AG04450 (cell line): ENCODE measurements at regions not wholly inside any gene's neighbourhood (a gene's known extent, or its start where the extent isn't known, plus 50 kb on each side); places are given as distances from the start of the nearest gene placed in this dataset.

Experiments
- CTCF ChIA-PET: fragments of 300-600, 350-600 bp; formaldehyde crosslinking; extraction: SDS; loops from one replicate; lab custom pipeline; 2022; ENCODE audit warnings: antibody characterized with exemption, inconsistent platforms; lab: Charles Lee
- POLR2A ChIA-PET: fragments of 350-600 bp; formaldehyde crosslinking; extraction: SDS; loops from one replicate; lab custom pipeline; 2021; ENCODE audit warnings: antibody characterized with exemption, inconsistent platforms; lab: Yijun Ruan, JAX
- DNase-seq: peaks from one replicate; pipeline ENCODE4 v3.0.0-alpha.2; 2011; ENCODE audit warnings: low read depth, low spot score
- H3K27ac ChIP-seq: one replicate; pipeline ENCODE4 v1.5.1; 2012; ENCODE audit warnings: low read depth, low read length, control low read depth
- H3K27me3 ChIP-seq: one replicate; pipeline ENCODE4 v1.6.0; 2012; ENCODE audit warnings: low read length; ENCODE audit not compliant: control insufficient read depth, insufficient read depth
- H3K4me3 ChIP-seq: 2 replicates; pipeline ENCODE4 v1.5.1; 2011; ENCODE audit warnings: mild to moderate bottlenecking, low read depth, low read length, control low read depth
- H3K9me3 ChIP-seq: 2 replicates; pipeline ENCODE4 v1.5.1; 2012; ENCODE audit warnings: low read length; ENCODE audit not compliant: control insufficient read depth, insufficient read depth
- TF ChIP-seq, protein P1 (sequence below): IDR thresholded peaks from 2 replicates; pipeline ENCODE4 v1.5.1; 2011; ENCODE audit warnings: low read depth, low read length, control low read depth, inconsistent platforms

DNA sequence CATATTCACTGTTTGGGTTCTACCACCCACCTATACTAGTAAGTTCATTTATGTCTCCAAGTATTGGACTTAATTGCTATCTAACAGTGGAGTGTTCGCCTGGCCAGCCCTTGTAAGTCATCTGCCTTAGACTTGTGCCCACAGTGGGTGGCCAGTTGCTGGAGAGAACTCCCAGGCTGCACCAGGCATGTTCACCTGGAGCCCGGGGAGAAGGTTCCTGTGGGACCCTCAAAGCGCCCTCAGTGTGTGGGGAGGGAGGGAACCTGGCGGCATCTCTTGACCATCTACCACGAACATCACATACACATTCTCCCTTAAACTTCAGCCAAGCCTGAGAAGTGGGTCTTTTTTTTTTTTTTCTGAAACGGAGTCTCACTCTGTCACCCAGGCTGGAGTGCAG, 138.1 kb downstream of the CPZ start:
- H3K4me3 ChIP-seq = no peak overlapping the region
- POLR2A ChIA-PET = no interaction called here
- no peak for DNase-seq
- peaks cover 41% of the 10 kb centered on the region for H3K9me3 ChIP-seq
- TF ChIP-seq, protein P1, sequence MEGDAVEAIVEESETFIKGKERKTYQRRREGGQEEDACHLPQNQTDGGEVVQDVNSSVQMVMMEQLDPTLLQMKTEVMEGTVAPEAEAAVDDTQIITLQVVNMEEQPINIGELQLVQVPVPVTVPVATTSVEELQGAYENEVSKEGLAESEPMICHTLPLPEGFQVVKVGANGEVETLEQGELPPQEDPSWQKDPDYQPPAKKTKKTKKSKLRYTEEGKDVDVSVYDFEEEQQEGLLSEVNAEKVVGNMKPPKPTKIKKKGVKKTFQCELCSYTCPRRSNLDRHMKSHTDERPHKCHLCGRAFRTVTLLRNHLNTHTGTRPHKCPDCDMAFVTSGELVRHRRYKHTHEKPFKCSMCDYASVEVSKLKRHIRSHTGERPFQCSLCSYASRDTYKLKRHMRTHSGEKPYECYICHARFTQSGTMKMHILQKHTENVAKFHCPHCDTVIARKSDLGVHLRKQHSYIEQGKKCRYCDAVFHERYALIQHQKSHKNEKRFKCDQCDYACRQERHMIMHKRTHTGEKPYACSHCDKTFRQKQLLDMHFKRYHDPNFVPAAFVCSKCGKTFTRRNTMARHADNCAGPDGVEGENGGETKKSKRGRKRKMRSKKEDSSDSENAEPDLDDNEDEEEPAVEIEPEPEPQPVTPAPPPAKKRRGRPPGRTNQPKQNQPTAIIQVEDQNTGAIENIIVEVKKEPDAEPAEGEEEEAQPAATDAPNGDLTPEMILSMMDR = no peak
- CTCF ChIA-PET = no interaction called here
- H3K27ac ChIP-seq = no peak overlapping the region
- peaks cover under 1% of the 10 kb centered on the region for H3K27me3 ChIP-seq

- POLR2A ChIA-PET = no interaction called here
Measured at GRCh38 chr4:8730159-8730558, 137.6 kb downstream of the CPZ start.

DNA sequence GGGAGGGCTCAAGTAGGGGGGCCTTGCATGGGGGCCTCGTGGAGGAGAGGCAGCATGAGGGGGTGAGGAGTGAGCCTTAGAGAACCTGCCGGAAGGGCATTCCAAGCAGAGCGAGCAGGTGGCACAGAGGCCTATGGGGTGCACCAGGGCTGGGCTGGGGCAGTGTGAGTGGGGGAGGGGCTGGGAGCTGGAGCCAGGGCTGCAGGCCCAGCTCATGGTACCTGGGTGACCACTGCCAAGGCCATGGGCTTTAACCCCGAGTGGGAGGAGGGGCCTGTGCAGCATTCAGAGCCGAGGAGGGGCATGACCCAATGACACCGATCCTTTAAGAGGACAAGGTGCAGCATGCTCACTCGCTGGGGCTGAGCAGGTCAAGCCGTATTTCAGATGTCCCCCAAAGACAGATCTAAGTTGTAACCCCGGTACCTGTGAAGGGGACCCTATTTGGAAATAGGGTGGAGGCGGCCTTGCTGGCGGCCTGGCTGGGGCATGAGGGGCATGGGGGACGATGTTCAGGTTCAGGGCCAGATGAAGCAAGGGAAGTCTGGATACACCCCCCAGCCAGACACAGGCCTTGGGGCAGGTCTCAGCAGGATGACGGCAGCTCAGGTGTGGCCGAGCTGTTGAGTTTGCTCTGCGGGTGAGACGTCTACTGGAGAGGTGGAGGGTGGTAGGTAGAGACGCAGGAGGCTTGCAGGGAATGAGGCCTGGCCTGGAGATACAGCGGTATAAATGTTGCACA, 137.0 kb downstream of the CPZ start:
- Histone ChIP-seq H3K27ac (no peak overlapping the region), H3K27me3 (peaks cover 6% of the 10 kb centered on the region), H3K4me3 (no peak overlapping the region), H3K9me3 (peaks cover 33% of the 10 kb centered on the region)
- DNase-seq = no peak
- TF ChIP-seq, protein P1 = no peak
- CTCF ChIA-PET = no interaction called here
- POLR2A ChIA-PET = no interaction called here

More at GRCh38 chr4:8730159-8730558, 137.6 kb downstream of the CPZ start:
- Histone ChIP-seq H3K27me3 (peaks cover 5% of the 10 kb centered on the region), H3K4me3 (no peak overlapping the region), H3K9me3 (peaks cover 36% of the 10 kb centered on the region), H3K27ac (no peak overlapping the region)
- TF ChIP-seq, protein P1 = no peak
- CTCF ChIA-PET = no interaction called here
- no peak for DNase-seq

GRCh38 chr4:8728536-8729407, 136.2 kb downstream of the CPZ start:
- TF ChIP-seq, protein P1 = no peak
- ChIA-PET CTCF (no interaction called here), POLR2A (no interaction called here)
- no peak overlapping the region for H3K4me3 ChIP-seq
- no peak overlapping the region for H3K27ac ChIP-seq
- peaks cover 6% of the 10 kb centered on the region for H3K27me3 ChIP-seq
- no peak for DNase-seq
- peaks cover 32% of the 10 kb centered on the region for H3K9me3 ChIP-seq
